Stimulated activated CD4-positive, alpha-beta T cell treated with anti-CD3 and anti-CD28 coated beads, TNF-alpha, amount 100 ng/mL, for 4 hours (primary cell): ENCODE measurements at regions not wholly inside any gene's neighbourhood (a gene's known extent, or its start where the extent isn't known, plus 50 kb on each side); places are given as distances from the start of the nearest gene placed in this dataset.
"Not testable (repeated sequence)": the region's sequence is repeated elsewhere in the genome, so short reads cannot be mapped to it uniquely, and the experiment has no call there.

Experiments
- DNase-seq, 3 experiments: peaks; one replicate each; pipeline ENCODE4 v3.0.0-alpha.2; 2020; ENCODE audit warnings: low read depth in 3 of 3

GRCh38 chr6:6863970-6864639 lies 243.7 kb upstream of the RREB1 start:
- no peak for DNase-seq

GRCh38 chr6:6865611-6866010 lies 242.2 kb upstream of the RREB1 start:
- DNase-seq, result no peak

- DNase-seq, result no peak
Observed at GRCh38 chr6:6866656-6867403, 240.9 kb upstream of the RREB1 start.

- DNase-seq, result no peak
Observed at GRCh38 chr6:6867404-6867799, 240.4 kb upstream of the RREB1 start.

GRCh38 chr6:6869094-6869493 lies 238.7 kb upstream of the RREB1 start:
- no peak for DNase-seq

- no peak for DNase-seq
Observed at GRCh38 chr6:6870921-6871320, 236.8 kb upstream of the RREB1 start.

GRCh38 chr6:6872459-6873344 lies 235.1 kb upstream of the RREB1 start:
- DNase-seq, result no peak

- no peak for DNase-seq
Observed at GRCh38 chr6:6873778-6874177, 234.0 kb upstream of the RREB1 start.

- no peak for DNase-seq
Observed at GRCh38 chr6:6875818-6876470, 231.8 kb upstream of the RREB1 start.

- DNase-seq, result not testable (repeated sequence)
Observed at GRCh38 chr6:6877792-6878191, 230.0 kb upstream of the RREB1 start.

- no peak for DNase-seq
Observed at GRCh38 chr6:6878887-6879585, 228.7 kb upstream of the RREB1 start.

GRCh38 chr6:6879586-6879974 lies 228.2 kb upstream of the RREB1 start:
- DNase-seq, result not testable (repeated sequence)

GRCh38 chr6:6880745-6881437 lies 226.9 kb upstream of the RREB1 start:
- no peak for DNase-seq

- DNase-seq, result no peak
Observed at GRCh38 chr6:6881438-6882225, 226.1 kb upstream of the RREB1 start.

GRCh38 chr6:6882592-6882991 lies 225.2 kb upstream of the RREB1 start:
- no peak for DNase-seq

GRCh38 chr6:6883011-6883410 lies 224.8 kb upstream of the RREB1 start:
- no peak for DNase-seq

GRCh38 chr6:6884193-6884627 lies 223.6 kb upstream of the RREB1 start:
- no peak for DNase-seq

- DNase-seq, result no peak
Observed at GRCh38 chr6:6884916-6885315, 222.8 kb upstream of the RREB1 start.

GRCh38 chr6:6885521-6886170 lies 222.1 kb upstream of the RREB1 start:
- no peak for DNase-seq
